Mucosa of descending colon (tissue), 3 donors: ENCODE measurements at regions not wholly inside any gene's neighbourhood (a gene's known extent, or its start where the extent isn't known, plus 50 kb on each side); places are given as distances from the start of the nearest gene placed in this dataset.
"Not testable (repeated sequence)": the region's sequence is repeated elsewhere in the genome, so short reads cannot be mapped to it uniquely, and the experiment has no call there.

Source experiments
- ATAC-seq: fragments of 200-7000 bp; cut with Tn5 transposase; one replicate; pipeline ENCODE4 v1.9.1; 2020; ENCODE audit warnings: mild to moderate bottlenecking, moderate library complexity
- DNase-seq, 3 donors: peaks; one replicate each; pipeline ENCODE4 v3.0.0-alpha.2; 2020
- H3K36me3 ChIP-seq: fragments of 200-600 bp; one replicate; pipeline ENCODE4 v1.8.0; 2021; ENCODE audit warnings: low read depth, mild to moderate bottlenecking
- H3K4me1 ChIP-seq: fragments of 200-600 bp; one replicate; pipeline ENCODE4 v1.8.0; 2021; ENCODE audit warnings: low read depth, mild to moderate bottlenecking
- H3K4me3 ChIP-seq: fragments of 200-600 bp; one replicate; pipeline ENCODE4 v1.8.0; 2021; ENCODE audit warnings: mild to moderate bottlenecking
- H3K9me3 ChIP-seq: fragments of 200-600 bp; one replicate; pipeline ENCODE4 v1.8.0; 2021; ENCODE audit warnings: mild to moderate bottlenecking
- CTCF ChIP-seq: fragments of 200-600 bp; IDR thresholded peaks from one replicate; pipeline ENCODE4 v1.8.0; 2022; ENCODE audit warnings: antibody characterized with exemption, mild to moderate bottlenecking
- intact Hi-C, 2 donors: fragments of 100-400 bp; cut with DNase I in 1 of 2; cut with micrococcal nuclease in 1 of 2; formaldehyde crosslinking; loops; one replicate each; pipeline versions ENCODE4 v1.11.0 to v1.11.1; 2022; cut with DNase I, micrococcal nuclease
- donor health status: DM: no; HTN: no; CAD: no; lungs with moderate emphysema.
- donor health status: DM: no; HTN: no; CAD: no.
- donor health status: DM: no; HTN: yes; CAD: no.

DNA sequence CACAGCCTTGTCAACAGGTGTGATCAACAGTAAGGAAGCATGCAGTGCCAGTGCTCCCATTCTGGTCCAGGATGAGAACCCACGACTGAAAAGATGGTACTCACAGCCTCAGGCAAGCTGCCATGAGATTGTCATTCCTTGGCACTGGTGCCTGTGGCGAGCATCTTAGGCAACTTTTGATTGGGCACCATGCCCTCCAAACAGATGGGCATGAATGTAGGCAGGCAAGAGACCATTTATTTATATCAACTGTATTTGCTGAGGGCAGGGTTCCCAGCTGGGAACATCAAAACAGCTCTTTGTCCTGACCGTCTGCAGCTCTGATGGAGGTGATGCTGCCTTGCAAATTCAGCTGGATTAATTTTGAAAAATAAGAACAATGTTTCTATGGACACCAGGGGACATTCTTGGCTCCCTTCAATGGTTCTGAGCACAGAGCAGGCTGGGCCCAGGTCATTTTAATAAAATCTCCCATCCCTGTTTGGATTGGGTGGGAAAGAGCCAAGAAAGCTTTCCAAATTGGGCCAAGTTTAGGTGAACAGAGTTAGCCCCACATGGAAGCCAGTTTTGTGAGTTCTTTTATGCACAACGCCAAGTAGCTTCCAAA is 522.5 kb downstream of the RMST start:
- H3K36me3 ChIP-seq, result no peaks in the 10 kb centered on the region
- ATAC-seq, result no peak
- no peak for TF ChIP-seq CTCF

GRCh38 chr12:97985834-97986233 is 523.2 kb downstream of the RMST start:
- Histone ChIP-seq H3K4me1 (no peaks in the 10 kb centered on the region), H3K36me3 (no peaks in the 10 kb centered on the region), H3K4me3 (no peak overlapping the region), H3K9me3 (no peaks in the 10 kb centered on the region)
- intact Hi-C loops, result no loop called here
- TF ChIP-seq CTCF, result no peak
- no peak for DNase-seq
- ATAC-seq, result no peak

More for the DNA sequence above, 522.5 kb downstream of the RMST start:
- Histone ChIP-seq H3K4me1 (no peaks in the 10 kb centered on the region), H3K4me3 (no peak overlapping the region), H3K9me3 (no peaks in the 10 kb centered on the region)
- no peak for DNase-seq
- intact Hi-C loops, result no loop called here

GRCh38 chr12:97988588-97988987 is 526.0 kb downstream of the RMST start:
- intact Hi-C loops, H3K36me3 ChIP-seq, H3K9me3 ChIP-seq, DNase-seq, H3K4me3 ChIP-seq, ATAC-seq, H3K4me1 ChIP-seq: not testable (repeated sequence)

GRCh38 chr12:97989366-97989940 is 525.9 kb upstream of the TMPO start:
- TF ChIP-seq CTCF, result no peak
- H3K4me1 ChIP-seq, result no peaks in the 10 kb centered on the region
- ATAC-seq, result no peak
- no peak for DNase-seq
- H3K9me3 ChIP-seq, result no peaks in the 10 kb centered on the region
- no peak overlapping the region for H3K4me3 ChIP-seq
- no peaks in the 10 kb centered on the region for H3K36me3 ChIP-seq
- intact Hi-C loops, result no loop called here

DNA sequence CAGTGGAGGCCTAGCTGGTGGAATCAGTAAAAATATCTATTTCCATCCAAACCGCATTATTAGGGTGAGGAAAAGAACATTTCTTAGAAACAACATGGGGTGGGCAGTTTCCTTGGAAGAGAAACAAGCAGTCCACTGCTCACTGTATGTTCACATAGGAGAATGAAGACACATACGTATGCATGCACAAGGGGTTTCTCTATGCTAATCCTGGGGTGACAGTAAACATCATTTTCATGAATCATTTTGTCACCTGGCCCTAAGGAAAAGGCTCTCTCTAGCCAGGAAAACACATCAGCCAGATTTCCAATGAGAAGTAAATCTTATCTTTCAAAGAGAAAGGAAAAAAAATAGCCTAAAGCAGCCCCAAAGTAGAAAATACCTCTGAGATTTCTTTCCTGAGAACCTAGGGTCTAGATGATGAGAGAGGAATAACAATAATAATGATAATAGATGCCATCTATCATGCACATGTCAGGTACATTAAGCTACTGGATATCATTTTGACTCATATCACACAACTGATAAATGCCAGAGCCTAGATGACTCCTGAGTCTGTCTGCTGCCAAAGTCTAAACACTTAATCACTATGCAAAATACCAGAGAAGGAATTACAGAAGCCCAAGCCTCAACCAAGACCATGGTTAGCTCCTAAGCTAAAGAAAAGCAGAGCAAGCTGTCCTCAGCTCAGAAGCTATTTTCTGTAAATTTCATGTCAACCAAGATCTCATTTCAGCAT is 520.5 kb upstream of the TMPO start:
- Histone ChIP-seq H3K9me3 (no peaks in the 10 kb centered on the region), H3K4me3 (no peak overlapping the region), H3K36me3 (no peaks in the 10 kb centered on the region), H3K4me1 (no peaks in the 10 kb centered on the region)
- TF ChIP-seq CTCF, result no peak
- DNase-seq (no peak), ATAC-seq (no peak)
- intact Hi-C loops, result no loop called here

DNA sequence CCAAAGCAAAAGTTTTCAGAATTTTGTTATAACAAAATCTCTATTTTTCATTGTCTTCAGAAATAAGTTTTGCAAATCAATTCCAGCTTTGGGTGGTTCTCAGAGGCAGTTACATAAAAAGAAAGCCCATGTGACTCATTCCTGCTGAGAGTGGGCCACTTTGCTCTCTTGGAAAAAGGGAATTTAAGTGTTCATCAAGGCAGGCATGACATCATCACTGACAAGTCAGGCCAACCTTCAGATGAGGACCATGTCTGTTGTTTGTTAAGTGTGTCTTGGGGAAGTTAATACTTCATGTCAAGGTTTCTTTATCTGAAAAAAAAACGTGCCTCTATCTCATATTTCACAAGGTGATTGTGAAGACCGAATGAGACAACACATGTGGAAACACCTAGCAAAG is 519.8 kb upstream of the TMPO start:
- Histone ChIP-seq H3K9me3 (no peaks in the 10 kb centered on the region), H3K4me1 (no peaks in the 10 kb centered on the region), H3K4me3 (no peak overlapping the region), H3K36me3 (no peaks in the 10 kb centered on the region)
- DNase-seq (no peak), ATAC-seq (no peak)
- intact Hi-C loops, result no loop called here
- no peak for TF ChIP-seq CTCF
